Fibroblast of pulmonary artery (primary cell): ENCODE measurements at regions not wholly inside any gene's neighbourhood (a gene's known extent, or its start where the extent isn't known, plus 50 kb on each side); places are given as distances from the start of the nearest gene placed in this dataset.

Experiments used
- DNase-seq: peaks from one replicate; pipeline ENCODE4 v3.0.0-alpha.2; 2010; ENCODE audit warnings: low read depth
- H3K4me3 ChIP-seq: replicated peaks from 2 replicates; pipeline ENCODE4 v1.5.1; 2011; ENCODE audit warnings: low read depth, mild to moderate bottlenecking, control low read depth, low read length, moderate library complexity
- CTCF ChIP-seq: IDR thresholded peaks from 2 replicates; pipeline ENCODE4 v1.5.1; 2011; ENCODE audit warnings: mild to moderate bottlenecking, control low read depth, low read length, inconsistent platforms; ENCODE audit errors: missing control alignments

GRCh38 chr3:86229086-86229774 lies 761.7 kb downstream of the VGLL3 start:
- TF ChIP-seq CTCF: no peak
- no peak overlapping the region for H3K4me3 ChIP-seq
- no peak for DNase-seq

DNA sequence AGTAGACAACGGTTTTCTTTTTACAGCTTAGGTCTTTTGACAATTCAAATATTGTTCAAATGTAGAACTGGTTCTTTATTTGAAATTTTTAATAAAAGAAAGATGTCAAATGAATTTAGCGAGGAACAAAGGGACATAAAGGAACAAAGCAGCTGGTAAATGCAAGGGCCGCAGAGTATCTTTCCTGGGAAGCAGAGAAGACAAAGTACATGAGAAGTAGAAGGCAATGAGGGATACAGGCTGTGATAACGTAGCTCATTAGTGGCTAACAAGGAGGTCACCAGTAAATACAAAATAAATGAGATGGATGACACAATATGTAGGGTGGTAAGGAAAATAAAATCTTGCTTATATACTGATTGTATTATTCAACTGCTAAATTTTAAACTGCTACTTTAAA lies 762.8 kb downstream of the VGLL3 start:
- TF ChIP-seq CTCF: no peak
- DNase-seq: no peak
- no peak overlapping the region for H3K4me3 ChIP-seq

DNA sequence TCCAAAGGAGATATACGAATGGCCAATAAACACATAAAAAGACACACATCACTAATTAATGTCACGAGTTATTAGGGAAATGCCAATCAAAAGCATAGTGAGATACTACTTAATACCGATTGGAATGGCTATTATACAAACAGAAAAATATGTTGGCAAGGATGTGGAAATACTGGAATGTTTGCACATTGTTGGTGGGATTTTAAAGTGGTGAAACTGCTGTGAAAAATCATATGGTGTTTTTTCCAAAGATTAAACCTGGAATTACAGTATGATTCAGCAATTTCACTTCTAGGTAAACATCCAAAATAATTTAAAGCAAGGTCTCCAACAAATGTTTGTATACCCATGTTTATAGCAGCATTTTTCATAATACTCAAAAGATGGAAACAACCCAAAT lies 765.5 kb downstream of the VGLL3 start:
- TF ChIP-seq CTCF: no peak
- DNase-seq: no peak
- no peak overlapping the region for H3K4me3 ChIP-seq

- no peak overlapping the region for H3K4me3 ChIP-seq
- no peak for TF ChIP-seq CTCF
- no peak for DNase-seq
Observed at GRCh38 chr3:86221601-86222000, 769.3 kb downstream of the VGLL3 start.

DNA sequence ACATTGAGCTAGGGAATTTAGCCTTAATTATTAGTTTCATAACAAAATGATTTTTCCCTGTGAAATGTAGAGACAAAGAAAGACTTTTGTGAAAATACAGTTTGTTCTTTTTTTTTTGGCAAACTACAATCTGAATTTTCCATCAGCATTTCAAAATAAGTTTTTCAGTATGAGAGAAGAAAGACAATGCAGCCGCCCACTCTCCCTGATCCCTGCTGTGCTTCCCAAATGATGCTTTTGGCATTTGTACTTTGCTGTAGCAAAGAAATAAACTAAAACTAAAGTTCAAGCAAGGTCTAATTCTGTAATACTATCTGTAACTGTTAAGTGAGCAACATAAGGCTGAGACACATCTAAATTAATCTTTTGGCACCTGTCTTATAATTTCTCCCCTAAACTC lies 782.2 kb downstream of the VGLL3 start:
- TF ChIP-seq CTCF: no peak
- no peak overlapping the region for H3K4me3 ChIP-seq
- DNase-seq: no peak

DNA sequence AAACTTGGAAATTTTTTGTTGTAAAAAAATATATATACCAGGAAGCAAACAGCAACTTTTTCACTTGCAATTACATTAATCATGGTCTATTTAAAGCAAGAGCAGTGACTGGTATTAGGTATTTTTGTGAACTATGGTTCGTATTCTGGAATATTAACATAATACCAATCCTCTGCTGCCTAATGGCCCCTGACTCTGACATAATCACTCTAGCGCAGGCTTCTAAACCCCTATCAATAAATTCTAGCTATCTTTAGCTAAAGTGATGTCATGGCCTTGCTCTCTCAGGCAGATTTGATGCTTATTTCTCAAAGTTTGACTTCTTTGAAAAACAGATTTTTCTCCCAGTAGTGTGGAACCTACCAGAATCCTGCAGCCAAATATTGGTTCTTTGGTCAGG lies 808.3 kb downstream of the VGLL3 start:
- no peak overlapping the region for H3K4me3 ChIP-seq
- DNase-seq: no peak
- TF ChIP-seq CTCF: no peak

DNA sequence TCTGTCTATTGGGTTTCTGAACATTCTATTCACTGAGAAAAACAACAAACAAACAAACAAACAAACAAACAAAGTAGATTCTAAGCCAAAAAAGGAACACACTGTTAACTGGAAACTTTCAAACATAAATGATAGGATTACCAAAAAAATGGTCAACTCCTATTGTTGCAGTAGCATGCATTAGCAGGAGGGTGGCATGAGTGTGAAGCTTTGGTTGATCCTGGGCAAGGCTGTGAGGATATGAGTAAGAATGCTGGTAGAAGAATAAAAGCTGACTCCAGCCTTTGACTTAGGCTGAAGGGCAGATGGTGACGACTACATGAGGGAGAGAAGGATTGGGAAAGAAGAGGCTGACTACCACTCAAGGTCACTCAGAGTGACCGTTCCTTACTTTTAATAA lies 810.3 kb downstream of the VGLL3 start:
- no peak for DNase-seq
- H3K4me3 ChIP-seq: no peak overlapping the region
- no peak for TF ChIP-seq CTCF
